AG09319 (cell line): ENCODE measurements at regions not wholly inside any gene's neighbourhood (a gene's known extent, or its start where the extent isn't known, plus 50 kb on each side); places are given as distances from the start of the nearest gene placed in this dataset.

Experiments used
- DNase-seq: peaks from one replicate; pipeline ENCODE4 v3.0.0-alpha.2; 2010; ENCODE audit warnings: low read depth; ENCODE audit errors: extremely low read depth
- CTCF ChIP-seq: IDR thresholded peaks from 2 replicates; pipeline ENCODE4 v1.5.1; 2011; ENCODE audit warnings: low read depth, mild to moderate bottlenecking, inconsistent platforms, low read length, moderate library complexity

GRCh38 chr7:131242123-131242650, 85.5 kb upstream of the MKLN1 start:
- TF ChIP-seq CTCF, result no peak
- no peak for DNase-seq

GRCh38 chr7:131244259-131244852, 83.3 kb upstream of the MKLN1 start:
- no peak for TF ChIP-seq CTCF
- peak; percentile 50 for DNase-seq

DNA sequence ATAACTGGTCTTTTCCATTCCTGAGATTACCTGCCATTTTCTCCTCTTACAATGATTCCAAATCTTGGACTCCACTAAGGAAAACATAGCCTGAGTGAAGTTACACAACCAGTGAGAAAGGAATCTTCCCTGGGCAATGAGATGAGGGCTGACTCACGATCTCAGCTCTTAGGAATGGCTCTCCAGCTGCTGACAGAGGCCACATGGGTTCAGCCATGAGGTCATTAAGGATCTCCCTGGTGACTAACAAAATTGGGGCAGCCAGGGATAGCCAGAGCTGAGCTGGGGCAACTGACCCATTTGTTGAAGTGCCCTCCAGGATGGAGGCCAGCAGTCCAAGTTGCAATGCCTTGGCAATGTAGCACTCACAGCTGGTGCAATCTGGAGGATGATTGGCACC, 78.7 kb upstream of the MKLN1 start:
- no peak for TF ChIP-seq CTCF
- peak; percentile 90 for DNase-seq

DNA sequence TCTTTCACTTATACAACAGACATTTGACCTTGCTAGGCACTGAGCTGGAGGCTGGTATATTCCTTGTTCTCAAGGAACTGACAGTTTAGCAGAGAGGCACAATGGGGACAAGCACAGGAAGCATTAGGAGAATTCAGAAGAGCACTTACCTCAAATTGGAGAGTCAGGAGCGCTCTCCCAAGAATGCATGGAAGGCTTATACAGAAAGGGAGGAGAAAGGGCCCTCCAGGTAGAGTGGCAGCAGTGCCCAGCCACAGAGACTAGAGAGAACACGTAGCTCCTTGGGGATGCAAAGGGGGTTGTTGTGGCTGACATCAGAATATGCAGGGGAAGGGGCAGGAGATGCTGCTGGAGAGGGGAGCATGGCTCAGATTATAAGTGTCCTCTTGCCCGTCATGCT, 78.2 kb upstream of the MKLN1 start:
- no peak for TF ChIP-seq CTCF
- DNase-seq, result no peak

- TF ChIP-seq CTCF, result no peak
- no peak for DNase-seq
Observed at GRCh38 chr7:131250331-131250730, 77.3 kb upstream of the MKLN1 start.

DNA sequence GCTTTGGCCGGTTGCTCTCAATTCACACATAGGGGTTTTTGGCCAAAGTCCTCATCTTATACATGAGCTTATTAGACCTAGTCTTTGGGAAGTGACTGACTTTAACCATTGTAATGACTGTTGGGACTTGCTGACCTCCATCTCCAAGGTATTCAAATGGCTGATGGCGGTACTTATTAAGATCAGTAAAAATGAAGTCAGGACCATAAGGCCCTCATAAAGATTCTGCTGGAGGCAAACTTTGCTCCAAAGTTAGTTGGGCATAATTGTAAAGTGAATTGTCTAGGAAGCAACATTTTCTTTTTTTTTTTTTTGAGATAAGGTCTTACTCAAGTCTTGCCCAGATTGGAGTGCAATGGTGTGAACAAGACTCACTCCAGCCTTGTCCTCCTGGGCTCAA, 76.3 kb upstream of the MKLN1 start:
- TF ChIP-seq CTCF, result no peak
- no peak for DNase-seq

GRCh38 chr7:131252976-131253375, 74.7 kb upstream of the MKLN1 start:
- DNase-seq, result no peak
- no peak for TF ChIP-seq CTCF
